ENCODE measurements at regions not wholly inside any gene's neighbourhood (a gene's known extent, or its start where the extent isn't known, plus 50 kb on each side); places are given as distances from the start of the nearest gene placed in this dataset.

- Histone ChIP-seq H3K4me2 (no peak overlapping the region), H3K79me2 (ENCODE audit: insufficient read depth, low read depth) (no peaks in the 10 kb centered on the region), H3K9ac (no peak overlapping the region), H3K4me3 (IDR thresholded peaks at IDR 0.05; ENCODE audit: insufficient read depth, low read depth, low read length) (no peak overlapping the region), H3K36me3 (ENCODE audit: insufficient read depth) (no peaks in the 10 kb centered on the region), H2AFZ (ENCODE audit: low read depth) (no peak overlapping the region), H3K4me1 (ENCODE audit: low read depth, poor library complexity, severe bottlenecking) (no peaks in the 10 kb centered on the region), H4K20me1 (ENCODE audit: insufficient read depth) (no peaks in the 10 kb centered on the region), H3K27me3 (ENCODE audit: insufficient read depth, low read depth) (no peaks in the 10 kb centered on the region), H3K27ac (no peak overlapping the region)
- no peak for TF ChIP-seq CTCF (conservative IDR thresholded peaks at IDR 0.05; ENCODE audit: low read depth, low read length)
These were observed 268.7 kb downstream of the MZT1 start for GRCh38 chr13:72458701-72459100.

GRCh38 chr13:72457151-72457550 lies 270.3 kb downstream of the MZT1 start:
- Histone ChIP-seq H2AFZ (ENCODE audit: low read depth) (no peak overlapping the region), H3K27ac (no peak overlapping the region), H3K4me1 (ENCODE audit: low read depth, poor library complexity, severe bottlenecking) (no peaks in the 10 kb centered on the region), H3K36me3 (ENCODE audit: insufficient read depth) (no peaks in the 10 kb centered on the region), H3K9ac (no peak overlapping the region), H3K4me3 (IDR thresholded peaks at IDR 0.05; ENCODE audit: insufficient read depth, low read depth, low read length) (no peak overlapping the region), H3K79me2 (ENCODE audit: insufficient read depth, low read depth) (no peaks in the 10 kb centered on the region), H4K20me1 (ENCODE audit: insufficient read depth) (no peaks in the 10 kb centered on the region), H3K27me3 (ENCODE audit: insufficient read depth, low read depth) (no peaks in the 10 kb centered on the region), H3K4me2 (no peak overlapping the region)
- TF ChIP-seq CTCF (conservative IDR thresholded peaks at IDR 0.05; ENCODE audit: low read depth, low read length) = no peak

- Histone ChIP-seq H2AFZ (ENCODE audit: low read depth) (no peak overlapping the region), H3K4me3 (IDR thresholded peaks at IDR 0.05; ENCODE audit: insufficient read depth, low read depth, low read length) (no peak overlapping the region), H3K4me1 (ENCODE audit: low read depth, poor library complexity, severe bottlenecking) (no peaks in the 10 kb centered on the region), H3K27me3 (ENCODE audit: insufficient read depth, low read depth) (no peaks in the 10 kb centered on the region), H4K20me1 (ENCODE audit: insufficient read depth) (no peaks in the 10 kb centered on the region), H3K36me3 (ENCODE audit: insufficient read depth) (no peaks in the 10 kb centered on the region), H3K4me2 (no peak overlapping the region), H3K9ac (no peak overlapping the region), H3K27ac (no peak overlapping the region), H3K79me2 (ENCODE audit: insufficient read depth, low read depth) (no peaks in the 10 kb centered on the region)
- TF ChIP-seq CTCF (conservative IDR thresholded peaks at IDR 0.05; ENCODE audit: low read depth, low read length) = no peak
These were observed 270.9 kb downstream of the MZT1 start for GRCh38 chr13:72456486-72456885.

- no peak for TF ChIP-seq CTCF (conservative IDR thresholded peaks at IDR 0.05; ENCODE audit: low read depth, low read length)
- no peak overlapping the region for H2AFZ ChIP-seq (ENCODE audit: low read depth)
- no peaks in the 10 kb centered on the region for H3K36me3 ChIP-seq (ENCODE audit: insufficient read depth)
- no peaks in the 10 kb centered on the region for H3K79me2 ChIP-seq (ENCODE audit: insufficient read depth, low read depth)
- H3K4me3 ChIP-seq (IDR thresholded peaks at IDR 0.05; ENCODE audit: insufficient read depth, low read depth, low read length) = no peak overlapping the region
- H3K9ac ChIP-seq = no peak overlapping the region
- no peak overlapping the region for H3K4me2 ChIP-seq
- no peaks in the 10 kb centered on the region for H4K20me1 ChIP-seq (ENCODE audit: insufficient read depth)
- H3K4me1 ChIP-seq (ENCODE audit: low read depth, poor library complexity, severe bottlenecking) = no peaks in the 10 kb centered on the region
- no peak overlapping the region for H3K27ac ChIP-seq
- H3K27me3 ChIP-seq (ENCODE audit: insufficient read depth, low read depth) = no peaks in the 10 kb centered on the region
These were observed 274.3 kb downstream of the MZT1 start for GRCh38 chr13:72453161-72453560.

GRCh38 chr13:72448082-72448481 lies 279.3 kb downstream of the MZT1 start:
- Histone ChIP-seq H3K4me3 (IDR thresholded peaks at IDR 0.05; ENCODE audit: insufficient read depth, low read depth, low read length) (no peak overlapping the region), H3K27ac (no peak overlapping the region), H3K9ac (no peak overlapping the region), H3K4me2 (no peak overlapping the region), H3K36me3 (ENCODE audit: insufficient read depth) (no peaks in the 10 kb centered on the region), H2AFZ (ENCODE audit: low read depth) (no peak overlapping the region), H3K27me3 (ENCODE audit: insufficient read depth, low read depth) (no peaks in the 10 kb centered on the region), H3K79me2 (ENCODE audit: insufficient read depth, low read depth) (no peaks in the 10 kb centered on the region), H4K20me1 (ENCODE audit: insufficient read depth) (no peaks in the 10 kb centered on the region), H3K4me1 (ENCODE audit: low read depth, poor library complexity, severe bottlenecking) (no peaks in the 10 kb centered on the region)
- TF ChIP-seq CTCF (conservative IDR thresholded peaks at IDR 0.05; ENCODE audit: low read depth, low read length) = no peak
